Suprapubic skin (tissue), 4 donors: ENCODE measurements at regions not wholly inside any gene's neighbourhood (a gene's known extent, or its start where the extent isn't known, plus 50 kb on each side); places are given as distances from the start of the nearest gene placed in this dataset.

ENCODE experiments used
- CTCF ChIP-seq, 2 donors: fragments of 200-600 bp in 1 of 2; fragments of 450-650 bp in 1 of 2; sonication (generic) in 1 of 2; IDR thresholded peaks; one replicate each; pipeline ENCODE4 v1.5.1; 2016 to 2019; ENCODE audit warnings: antibody characterized with exemption in 2 of 2, mild to moderate bottlenecking in 1 of 2, moderate library complexity in 1 of 2
- EP300 ChIP-seq: sonication (generic); formaldehyde crosslinking; IDR thresholded peaks from one replicate; pipeline ENCODE4 v1.6.1; 2017; ENCODE audit warnings: antibody characterized with exemption
- POLR2A ChIP-seq, 2 donors: fragments of 450-650 bp; IDR thresholded peaks; one replicate each; pipeline ENCODE4 v1.6.1; 2017; ENCODE audit warnings: antibody characterized with exemption in 2 of 2, mild to moderate bottlenecking in 2 of 2, moderate library complexity in 2 of 2
- POLR2AphosphoS5 ChIP-seq, 3 donors: sonication (generic); formaldehyde crosslinking; IDR thresholded peaks; one replicate each; pipeline ENCODE4 v1.6.1; 2017; ENCODE audit warnings: antibody characterized with exemption in 3 of 3

GRCh38 chr21:23804866-23805265 is 1802.4 kb downstream of the MRPL39 start:
- TF ChIP-seq POLR2A (IDR thresholded peaks at IDR 0.05) (no peak), CTCF (IDR thresholded peaks at IDR 0.05) (no peak), EP300 (no peak), POLR2AphosphoS5 (IDR thresholded peaks at IDR 0.05) (no peak)
